Muscle of leg (tissue), 3 donors: ENCODE measurements at regions not wholly inside any gene's neighbourhood (a gene's known extent, or its start where the extent isn't known, plus 50 kb on each side); places are given as distances from the start of the nearest gene placed in this dataset.
"Not testable (repeated sequence)": the region's sequence is repeated elsewhere in the genome, so short reads cannot be mapped to it uniquely, and the experiment has no call there.

Experiments
- DNase-seq: peaks from one replicate; pipeline ENCODE4 v3.0.0; 2013
- H3K27ac ChIP-seq: one replicate; pipeline ENCODE4 v1.5.1; 2013; ENCODE audit warnings: mild to moderate bottlenecking, low read length, control low read depth
- H3K27me3 ChIP-seq: one replicate; pipeline ENCODE4 v1.6.1; 2013; ENCODE audit warnings: low read length; ENCODE audit not compliant: control insufficient read depth, insufficient read depth
- H3K36me3 ChIP-seq: one replicate; pipeline ENCODE4 v1.6.1; 2013; ENCODE audit warnings: low read length; ENCODE audit not compliant: control insufficient read depth, insufficient read depth
- H3K4me1 ChIP-seq: one replicate; pipeline ENCODE4 v1.6.1; 2013; ENCODE audit warnings: low read length; ENCODE audit not compliant: control insufficient read depth, insufficient read depth
- H3K4me3 ChIP-seq: one replicate; pipeline ENCODE4 v1.5.1; 2013; ENCODE audit warnings: low read length, control low read depth
- H3K9me3 ChIP-seq: replicated peaks from 2 replicates; pipeline ENCODE4 v1.6.1; 2013; ENCODE audit warnings: low read depth, low read length; ENCODE audit not compliant: control insufficient read depth
- WGBS: methylation state at CpG from one replicate; pipeline ENCODE4 v1.1.5; 2013; ENCODE audit warnings: missing lambda C conversion rate; ENCODE audit not compliant: insufficient coverage; 5-methylcytosine and 5-hydroxymethylcytosine counted together

DNA sequence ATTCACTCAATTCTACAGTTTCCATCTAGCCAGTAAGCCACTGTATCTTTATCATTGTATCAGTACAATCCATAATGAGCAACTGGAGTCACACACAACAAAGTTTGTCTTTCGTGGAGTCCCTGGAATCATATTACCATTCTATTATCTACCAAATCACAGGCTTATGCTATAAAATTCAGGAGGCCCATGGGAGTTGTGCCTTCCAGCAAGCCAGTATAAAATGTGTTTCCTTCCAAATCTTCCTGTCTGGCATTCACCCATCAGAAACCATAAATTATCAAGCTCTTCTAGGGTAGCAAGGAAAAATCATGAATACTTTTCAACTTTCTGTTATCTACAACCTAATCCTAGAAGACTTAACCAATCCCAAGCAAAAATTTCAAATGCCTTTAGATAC is 1383.3 kb upstream of the PCDH7 start:
- no peaks in the 10 kb centered on the region for H3K36me3 ChIP-seq
- H3K4me3 ChIP-seq: no peak overlapping the region
- no peaks in the 10 kb centered on the region for H3K9me3 ChIP-seq
- DNase-seq: peak; percentile 10
- 0% methylated on average over 1 of the region's 1 CpG for WGBS
- no peaks in the 10 kb centered on the region for H3K4me1 ChIP-seq
- no peaks in the 10 kb centered on the region for H3K27me3 ChIP-seq
- no peak overlapping the region for H3K27ac ChIP-seq

DNA sequence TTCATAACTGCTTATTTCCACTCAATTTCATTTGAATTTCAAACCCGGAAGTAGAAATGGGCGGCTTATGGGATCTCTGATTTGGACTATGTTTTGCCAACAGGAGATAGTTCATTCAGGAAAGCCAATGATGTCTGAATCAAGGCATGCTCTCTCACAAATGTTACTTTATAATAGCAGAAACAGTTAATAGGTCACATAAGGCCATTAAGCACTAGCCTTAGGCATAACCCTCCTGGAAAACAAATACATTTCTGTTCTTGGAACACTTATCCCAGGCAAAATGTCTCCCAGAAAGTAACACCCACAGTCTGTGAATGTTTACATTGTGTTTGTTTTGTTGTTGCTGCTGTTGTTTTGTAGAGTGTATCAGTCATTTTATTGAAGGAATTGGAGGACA is 1347.2 kb upstream of the PCDH7 start:
- Histone ChIP-seq H3K27ac (no peak overlapping the region), H3K27me3 (no peaks in the 10 kb centered on the region), H3K4me1 (no peaks in the 10 kb centered on the region), H3K9me3 (no peaks in the 10 kb centered on the region), H3K36me3 (no peaks in the 10 kb centered on the region), H3K4me3 (no peak overlapping the region)
- no peak for DNase-seq
- no CpG with 5 or more reads among the region's 2 CpGs for WGBS

- H3K4me1 ChIP-seq: no peaks in the 10 kb centered on the region
- no peak for DNase-seq
- no CpG with 5 or more reads among the region's 1 CpG for WGBS
- no peaks in the 10 kb centered on the region for H3K27me3 ChIP-seq
- no peaks in the 10 kb centered on the region for H3K36me3 ChIP-seq
- H3K27ac ChIP-seq: no peak overlapping the region
- no peak overlapping the region for H3K4me3 ChIP-seq
- H3K9me3 ChIP-seq: no peaks in the 10 kb centered on the region
Observed at GRCh38 chr4:29375716-29376115, 1344.5 kb upstream of the PCDH7 start.

DNA sequence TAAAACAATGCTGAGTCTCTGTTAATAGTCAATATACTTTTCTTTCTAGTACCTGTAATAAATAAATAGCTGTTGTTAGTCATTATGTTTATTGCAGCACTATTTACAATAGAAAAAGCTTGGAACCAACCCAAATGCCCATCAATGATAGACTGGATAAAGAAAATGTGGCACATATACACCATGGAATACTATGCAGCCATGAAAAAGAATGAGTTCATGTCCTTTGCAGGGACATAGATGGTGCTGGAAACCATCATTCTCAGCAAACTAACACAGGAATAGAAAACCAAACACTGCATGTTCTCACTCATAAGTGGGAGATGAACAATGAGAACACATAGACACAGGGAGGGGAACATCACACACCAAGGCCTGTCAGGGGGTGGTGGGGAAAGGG is 1341.9 kb upstream of the PCDH7 start:
- H3K4me1 ChIP-seq, H3K4me3 ChIP-seq, DNase-seq, H3K36me3 ChIP-seq, H3K27me3 ChIP-seq, H3K27ac ChIP-seq, H3K9me3 ChIP-seq: not testable (repeated sequence)

GRCh38 chr4:29390921-29391320 is 1329.2 kb upstream of the PCDH7 start:
- H3K4me1 ChIP-seq: no peaks in the 10 kb centered on the region
- peaks cover 2% of the 10 kb centered on the region for H3K9me3 ChIP-seq
- WGBS: no CpG with 5 or more reads among the region's 1 CpG
- no peaks in the 10 kb centered on the region for H3K36me3 ChIP-seq
- H3K27me3 ChIP-seq: no peaks in the 10 kb centered on the region
- H3K27ac ChIP-seq: no peak overlapping the region
- no peak for DNase-seq
- no peak overlapping the region for H3K4me3 ChIP-seq

DNA sequence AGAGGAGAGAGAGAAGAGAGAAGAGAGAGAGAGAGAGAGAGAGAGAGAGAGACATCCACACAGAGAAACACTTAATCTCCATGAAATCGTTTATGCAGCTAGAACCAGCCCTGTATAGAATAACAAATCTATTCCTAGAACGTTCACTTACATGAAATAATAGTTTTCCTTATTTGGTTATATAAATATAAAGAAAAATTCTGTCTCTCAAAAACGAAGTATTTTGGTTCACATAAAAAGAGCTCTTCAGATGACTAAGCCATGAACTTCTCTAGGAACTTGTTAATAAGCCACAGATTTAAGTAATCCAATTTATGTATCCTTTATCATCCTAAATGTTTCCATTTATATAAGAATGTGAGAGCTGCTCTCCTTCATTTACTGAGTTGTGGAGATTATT is 1315.1 kb upstream of the PCDH7 start:
- H3K4me3 ChIP-seq: no peak overlapping the region
- no CpG with 5 or more reads among the region's 3 CpGs for WGBS
- DNase-seq: no peak
- H3K4me1 ChIP-seq: no peaks in the 10 kb centered on the region
- H3K27me3 ChIP-seq: no peaks in the 10 kb centered on the region
- H3K9me3 ChIP-seq: no peaks in the 10 kb centered on the region
- no peak overlapping the region for H3K27ac ChIP-seq
- no peaks in the 10 kb centered on the region for H3K36me3 ChIP-seq

DNA sequence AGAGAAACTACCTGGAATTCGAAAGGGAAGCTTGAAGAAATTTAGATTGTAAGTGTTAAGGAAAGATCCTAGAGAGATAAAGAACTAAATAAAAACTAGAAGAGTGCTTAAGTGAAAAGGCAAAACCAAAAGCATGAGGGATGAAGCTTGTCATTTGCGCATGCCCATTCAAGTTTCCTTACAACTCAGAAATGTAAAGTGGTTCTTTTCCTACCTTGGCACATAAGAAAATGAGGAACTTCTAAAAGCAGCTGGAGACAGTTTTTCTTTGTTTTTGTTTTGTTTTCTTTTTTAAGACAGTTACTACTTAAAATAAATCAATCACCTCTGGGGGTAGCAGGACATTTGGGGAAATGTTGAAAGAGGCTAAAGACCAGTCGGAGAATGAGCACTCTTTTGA is 1304.4 kb upstream of the PCDH7 start:
- DNase-seq: no peak
- Histone ChIP-seq H3K27me3 (no peaks in the 10 kb centered on the region), H3K4me1 (no peaks in the 10 kb centered on the region), H3K4me3 (no peak overlapping the region), H3K36me3 (no peaks in the 10 kb centered on the region), H3K9me3 (no peaks in the 10 kb centered on the region), H3K27ac (no peak overlapping the region)
- no CpG with 5 or more reads among the region's 3 CpGs for WGBS

GRCh38 chr4:29423836-29424721 is 1296.1 kb upstream of the PCDH7 start:
- no peak overlapping the region for H3K4me3 ChIP-seq
- no peaks in the 10 kb centered on the region for H3K36me3 ChIP-seq
- DNase-seq: no peak
- no peaks in the 10 kb centered on the region for H3K9me3 ChIP-seq
- 67% methylated on average over 1 of the region's 7 CpGs for WGBS
- H3K27me3 ChIP-seq: no peaks in the 10 kb centered on the region
- H3K27ac ChIP-seq: no peak overlapping the region
- no peaks in the 10 kb centered on the region for H3K4me1 ChIP-seq

- WGBS: no CpG with 5 or more reads among the region's 5 CpGs
- H3K27me3 ChIP-seq: no peaks in the 10 kb centered on the region
- no peaks in the 10 kb centered on the region for H3K9me3 ChIP-seq
- no peak overlapping the region for H3K4me3 ChIP-seq
- no peaks in the 10 kb centered on the region for H3K4me1 ChIP-seq
- H3K36me3 ChIP-seq: no peaks in the 10 kb centered on the region
- DNase-seq: no peak
- no peak overlapping the region for H3K27ac ChIP-seq
Observed at GRCh38 chr4:29453303-29453820, 1266.8 kb upstream of the PCDH7 start.

- Histone ChIP-seq H3K4me1 (no peaks in the 10 kb centered on the region), H3K36me3 (no peaks in the 10 kb centered on the region), H3K27ac (no peak overlapping the region), H3K4me3 (no peak overlapping the region), H3K9me3 (no peaks in the 10 kb centered on the region), H3K27me3 (no peaks in the 10 kb centered on the region)
- DNase-seq: no peak
- no CpG with 5 or more reads among the region's 3 CpGs for WGBS
Observed at GRCh38 chr4:29459926-29460325, 1260.2 kb upstream of the PCDH7 start.
